IMR-90 (cell line): ENCODE measurements at regions not wholly inside any gene's neighbourhood (a gene's known extent, or its start where the extent isn't known, plus 50 kb on each side); places are given as distances from the start of the nearest gene placed in this dataset.

Experiments used
- ATAC-seq: fragments of 200-7000 bp; cut with Tn5 transposase; 2 replicates; pipeline ENCODE4 v1.9.1; 2020; ENCODE audit warnings: low read depth, mild to moderate bottlenecking, moderate library complexity
- BruUV-seq: library from RNA; stranded (reverse); fragments of 400-500 nt; replicated peaks from 2 replicates; lab custom pipeline; 2021; lab: Mats Ljungman, UMichigan
- CTCF ChIA-PET: fragments of 300-600 bp; formaldehyde crosslinking; extraction: SDS; loops from one replicate; lab custom pipeline; 2021; ENCODE audit warnings: antibody characterized with exemption; lab: Yijun Ruan, JAX
- POLR2A ChIA-PET: fragments of 300-600 bp; sonication (Branson Sonifier 250); formaldehyde crosslinking; loops from one replicate; lab custom pipeline; 2022; ENCODE audit warnings: antibody characterized with exemption; ENCODE audit not compliant: unreplicated experiment; lab: Charles Lee
- DNase-seq: peaks from one replicate; pipeline ENCODE4 v3.0.0; 2013
- H2AFZ ChIP-seq: replicated peaks from 2 replicates; pipeline ENCODE3; 2013; ENCODE audit warnings: low read length, mild to moderate bottlenecking; ENCODE audit not compliant: poor library complexity
- H2AK5ac ChIP-seq: 2 replicates; pipeline ENCODE4 v1.6.1; 2013; ENCODE audit warnings: low read depth, low read length, inconsistent platforms
- H2AK9ac ChIP-seq: replicated peaks from 2 replicates; pipeline ENCODE3; 2013; ENCODE audit warnings: mild to moderate bottlenecking, low read depth, low read length, moderate library complexity; ENCODE audit not compliant: poor library complexity
- H2BK120ac ChIP-seq: 2 replicates; pipeline ENCODE4 v1.6.1; 2013; ENCODE audit warnings: low read depth, low read length, inconsistent platforms
- H2BK15ac ChIP-seq: 3 replicates; pipeline ENCODE4 v1.6.1; 2013; ENCODE audit warnings: low read depth, low read length, inconsistent platforms
- H2BK20ac ChIP-seq: 2 replicates; pipeline ENCODE4 v1.6.1; 2013; ENCODE audit warnings: low read depth, mild to moderate bottlenecking, inconsistent platforms, low read length, moderate library complexity
- H2BK5ac ChIP-seq: 2 replicates; pipeline ENCODE4 v1.6.1; 2013; ENCODE audit warnings: mild to moderate bottlenecking, low read depth, low read length, inconsistent platforms; ENCODE audit not compliant: poor library complexity, severe bottlenecking
- H3K14ac ChIP-seq: replicated peaks from 2 replicates; pipeline ENCODE4 v1.6.1; 2013; ENCODE audit warnings: low read depth, low read length, inconsistent platforms
- H3K18ac ChIP-seq: 2 replicates; pipeline ENCODE4 v1.6.1; 2013; ENCODE audit warnings: low read depth, low read length, control low read depth
- H3K23ac ChIP-seq: 2 replicates; pipeline ENCODE4 v1.6.1; 2013; ENCODE audit warnings: low read depth, low read length, inconsistent platforms
- H3K27ac ChIP-seq: 2 replicates; pipeline ENCODE4 v1.5.1; 2013; ENCODE audit warnings: mild to moderate bottlenecking, control low read depth, low read length; ENCODE audit not compliant: insufficient read depth
- H3K27me3 ChIP-seq: 2 replicates; pipeline ENCODE4 v1.6.1; 2013; ENCODE audit warnings: low read length; ENCODE audit not compliant: control insufficient read depth, insufficient read depth
- H3K36me3 ChIP-seq: 2 replicates; pipeline ENCODE4 v1.6.1; 2013; ENCODE audit warnings: low read length, mixed read lengths; ENCODE audit not compliant: control insufficient read depth, insufficient read depth
- H3K4ac ChIP-seq: 2 replicates; pipeline ENCODE4 v1.6.1; 2013; ENCODE audit warnings: low read depth, low read length, inconsistent platforms
- H3K4me1 ChIP-seq: 2 replicates; pipeline ENCODE4 v1.6.1; 2013; ENCODE audit warnings: low read length, mixed read lengths; ENCODE audit not compliant: control insufficient read depth, insufficient read depth
- H3K4me2 ChIP-seq: 2 replicates; pipeline ENCODE4 v1.6.1; 2013; ENCODE audit warnings: low read depth, mild to moderate bottlenecking, control low read depth, low read length, moderate library complexity
- H3K4me3 ChIP-seq: 2 replicates; pipeline ENCODE4 v1.5.1; 2013; ENCODE audit warnings: low read depth, mild to moderate bottlenecking, control low read depth, low read length, moderate library complexity; ENCODE audit not compliant: insufficient read depth
- H3K56ac ChIP-seq: 2 replicates; pipeline ENCODE4 v1.6.1; 2013; ENCODE audit warnings: low read length, inconsistent platforms; ENCODE audit not compliant: insufficient read depth; ENCODE audit errors: extremely low read depth
- H3K79me1 ChIP-seq, 2 experiments: 2 replicates each; pipeline ENCODE4 v1.6.1; 2013; ENCODE audit warnings: low read length in 2 of 2, inconsistent platforms in 1 of 2, low read depth in 1 of 2
- H3K9ac ChIP-seq: 2 replicates; pipeline ENCODE4 v1.6.1; 2013; ENCODE audit warnings: low read depth, low read length, control low read depth
- H3K9me1 ChIP-seq: 2 replicates; pipeline ENCODE4 v1.6.1; 2013; ENCODE audit warnings: low read length, inconsistent platforms; ENCODE audit not compliant: insufficient read depth
- H3K9me3 ChIP-seq: 2 replicates; pipeline ENCODE4 v1.6.1; 2013; ENCODE audit warnings: low read length; ENCODE audit not compliant: control insufficient read depth, insufficient read depth
- H4K20me1 ChIP-seq: 2 replicates; pipeline ENCODE4 v1.6.1; 2013; ENCODE audit warnings: low read length, inconsistent platforms; ENCODE audit not compliant: insufficient read depth
- H4K5ac ChIP-seq: 2 replicates; pipeline ENCODE4 v1.6.1; 2013; ENCODE audit warnings: mild to moderate bottlenecking, low read depth, low read length, control low read depth
- H4K8ac ChIP-seq, 2 experiments: 2 replicates each; pipeline ENCODE4 v1.6.1; 2013; ENCODE audit warnings: low read depth in 2 of 2, low read length in 2 of 2, control low read depth in 1 of 2, inconsistent platforms in 1 of 2
- H4K91ac ChIP-seq: 2 replicates; pipeline ENCODE4 v1.6.1; 2013; ENCODE audit warnings: low read depth, low read length, inconsistent platforms; ENCODE audit not compliant: insufficient read depth
- CHD1 ChIP-seq: IDR thresholded peaks from 2 replicates; pipeline ENCODE4 v1.6.1; 2012; ENCODE audit warnings: low read depth, low read length, improper control_type of control experiment
- FOS ChIP-seq: fragments of 150-350 bp; IDR thresholded peaks from 2 replicates; pipeline ENCODE4 v1.6.1; 2016; ENCODE audit warnings: low read depth, low read length
- MXI1 ChIP-seq: IDR thresholded peaks from 2 replicates; pipeline ENCODE4 v1.6.1; 2012; ENCODE audit warnings: low read depth, mild to moderate bottlenecking, low read length, moderate library complexity, borderline replicate concordance
- RCOR1 ChIP-seq: IDR thresholded peaks from 2 replicates; pipeline ENCODE4 v1.6.1; 2012; ENCODE audit warnings: mild to moderate bottlenecking, low read length, improper control_type of control experiment; ENCODE audit not compliant: insufficient replicate concordance
- RFX5 ChIP-seq: IDR thresholded peaks from 2 replicates; pipeline ENCODE4 v1.8.0; 2012; ENCODE audit warnings: low read depth, mild to moderate bottlenecking, low read length, moderate library complexity
- SMC3 ChIP-seq: fragments of 150-350 bp; IDR thresholded peaks from 2 replicates; pipeline ENCODE4 v1.6.1; 2016; ENCODE audit warnings: low read depth, mild to moderate bottlenecking, antibody characterized with exemption, low read length, moderate library complexity
- WGBS, 2 experiments: methylation state at CpG; one replicate each; pipeline versions ENCODE4 v1.1.5 to v1.1.7; 2013; ENCODE audit warnings: missing lambda C conversion rate in 2 of 2; ENCODE audit not compliant: insufficient read length in 1 of 2; ENCODE audit errors: extremely low coverage in 2 of 2; 5-methylcytosine and 5-hydroxymethylcytosine counted together
- dilution Hi-C: fragments of 300-500 bp; cut with HindIII; formaldehyde crosslinking; loops from one replicate; pipeline ENCODE4 v1.14.3; 2018; ENCODE audit warnings: low sequenced_read_pairs; ENCODE audit not compliant: unreplicated experiment
- in situ Hi-C: fragments of 300-500 bp; cut with MboI; formaldehyde crosslinking; loops from 3 replicates; pipeline ENCODE4 v1.14.3; 2019; ENCODE audit warnings: low sequenced_read_pairs, inconsistent platforms, mixed read lengths
- intact Hi-C: fragments of 100-400 bp; cut with micrococcal nuclease; formaldehyde crosslinking; loops from 2 replicates; pipeline ENCODE4 v1.10.0; 2022
- TF ChIP-seq, protein P1 (sequence below): conservative IDR thresholded peaks from 2 replicates; pipeline ENCODE4 v1.5.1; 2012; ENCODE audit warnings: mild to moderate bottlenecking, low read depth, low read length, improper control_type of control experiment

DNA sequence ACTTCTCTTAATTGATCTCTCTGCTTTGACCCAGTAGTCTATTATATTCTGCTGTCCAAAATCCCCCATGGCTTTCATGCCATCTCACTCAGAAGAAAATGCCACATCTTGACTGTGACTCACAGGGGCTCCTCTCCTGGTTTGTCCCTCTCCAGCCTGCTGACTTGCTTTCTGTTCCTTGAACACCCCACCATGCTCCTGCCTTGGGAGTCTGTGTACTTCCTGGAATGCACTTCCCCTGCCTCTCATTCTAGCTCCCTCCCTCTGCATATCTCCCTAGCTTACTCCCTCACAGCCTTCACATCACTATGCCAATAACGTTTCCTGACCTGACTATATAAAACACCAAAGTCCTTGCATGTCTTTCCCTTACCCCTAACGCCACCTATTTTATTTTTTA is 167.2 kb downstream of the TRIB2 start:
- no peak for TF ChIP-seq CHD1
- TF ChIP-seq MXI1 = no peak
- TF ChIP-seq, protein P1, sequence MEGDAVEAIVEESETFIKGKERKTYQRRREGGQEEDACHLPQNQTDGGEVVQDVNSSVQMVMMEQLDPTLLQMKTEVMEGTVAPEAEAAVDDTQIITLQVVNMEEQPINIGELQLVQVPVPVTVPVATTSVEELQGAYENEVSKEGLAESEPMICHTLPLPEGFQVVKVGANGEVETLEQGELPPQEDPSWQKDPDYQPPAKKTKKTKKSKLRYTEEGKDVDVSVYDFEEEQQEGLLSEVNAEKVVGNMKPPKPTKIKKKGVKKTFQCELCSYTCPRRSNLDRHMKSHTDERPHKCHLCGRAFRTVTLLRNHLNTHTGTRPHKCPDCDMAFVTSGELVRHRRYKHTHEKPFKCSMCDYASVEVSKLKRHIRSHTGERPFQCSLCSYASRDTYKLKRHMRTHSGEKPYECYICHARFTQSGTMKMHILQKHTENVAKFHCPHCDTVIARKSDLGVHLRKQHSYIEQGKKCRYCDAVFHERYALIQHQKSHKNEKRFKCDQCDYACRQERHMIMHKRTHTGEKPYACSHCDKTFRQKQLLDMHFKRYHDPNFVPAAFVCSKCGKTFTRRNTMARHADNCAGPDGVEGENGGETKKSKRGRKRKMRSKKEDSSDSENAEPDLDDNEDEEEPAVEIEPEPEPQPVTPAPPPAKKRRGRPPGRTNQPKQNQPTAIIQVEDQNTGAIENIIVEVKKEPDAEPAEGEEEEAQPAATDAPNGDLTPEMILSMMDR = no peak
- no peak for TF ChIP-seq SMC3
- TF ChIP-seq FOS = no peak
- TF ChIP-seq RCOR1 = no peak
- no peak for TF ChIP-seq RFX5
- Histone ChIP-seq H2BK5ac (peak overlapping the region; percentile 1), H3K79me1 (no peaks in the 10 kb centered on the region), H3K23ac (0 out of 2 replicates have a peak overlapping the region, but pooled peaks have one; percentile 61), H3K4me3 (no peak overlapping the region), H3K4me2 (no peak overlapping the region), H3K18ac (no peak overlapping the region), H4K5ac (no peak overlapping the region), H3K4ac (peak overlapping the region; percentile 56; the same call in 1 of the 2 replicates), H3K4me1 (peaks cover 6% of the 10 kb centered on the region), H2AFZ (peak overlapping the region; percentile 85), H2BK120ac (peak overlapping the region; percentile 77; the same call in 1 of the 2 replicates), H3K36me3 (no peaks in the 10 kb centered on the region), H4K20me1 (no peaks in the 10 kb centered on the region), H4K91ac (peak overlapping the region; percentile 17; the same call in 1 of the 2 replicates), H4K8ac (peak overlapping the region in 1 of 2 experiments; percentile 70; a peak in 2 of 4 replicates), H2BK20ac (peak overlapping the region; percentile 69; the same call in 1 of the 2 replicates), H2AK5ac (no peak overlapping the region), H3K14ac (peak overlapping the region; percentile 76), H3K56ac (no peak overlapping the region), H3K9me3 (no peaks in the 10 kb centered on the region), H3K9ac (no peak overlapping the region), H3K27me3 (no peaks in the 10 kb centered on the region), H2BK15ac (no peak overlapping the region; the same call in 2 of the 3 replicates), H2AK9ac (peak overlapping the region; percentile 37), H3K27ac (no peak overlapping the region), H3K9me1 (peaks cover 5% of the 10 kb centered on the region)
- 100% methylated on average over 1 of the region's 2 CpGs; no CpG with 5 or more reads in 1 of the 2 experiments for WGBS, 2 experiments
- ChIA-PET CTCF (no interaction called here), POLR2A (no interaction called here)
- in situ Hi-C loops (no loop called here), dilution Hi-C loops (no loop called here), intact Hi-C loops (no loop called here)
- peak; percentile 57; the same call in 1 of the 2 replicates for ATAC-seq
- peak; percentile 36 for DNase-seq
- no TSS peak for BruUV-seq
